HEK293 (cell line): ENCODE measurements at regions not wholly inside any gene's neighbourhood (a gene's known extent, or its start where the extent isn't known, plus 50 kb on each side); places are given as distances from the start of the nearest gene placed in this dataset.

ENCODE experiments used
- CTCF ChIA-PET: fragments of 350-600 bp; formaldehyde crosslinking; extraction: SDS; loops from one replicate; lab custom pipeline; 2021; ENCODE audit warnings: antibody characterized with exemption; lab: Yijun Ruan, JAX
- POLR2A ChIA-PET: fragments of 300-600 bp; formaldehyde crosslinking; extraction: SDS; loops from one replicate; lab custom pipeline; 2020; ENCODE audit warnings: antibody characterized with exemption, inconsistent platforms; lab: Yijun Ruan, JAX
- H3K27ac ChIP-seq: fragments of 200-500 bp; sonication (Bioruptor generic); 2 replicates; pipeline ENCODE4 v1.5.1; 2014; ENCODE audit warnings: low read depth, low read length, control low read depth, inconsistent platforms; ENCODE audit errors: extremely low read depth
- H3K36me3 ChIP-seq, 2 experiments: fragments of 200-500 bp in 1 of 2; sonication (Bioruptor generic) in 1 of 2; 1 replicate in 1 of 2; 2 replicates in 1 of 2; pipeline ENCODE4 v1.5.1; 2014 to 2017; ENCODE audit warnings: inconsistent platforms in 2 of 2, low read length in 2 of 2; ENCODE audit not compliant: control insufficient read depth in 2 of 2, insufficient read depth in 1 of 2
- H3K4me1 ChIP-seq: fragments of 200-500 bp; sonication (Bioruptor generic); 2 replicates; pipeline ENCODE4 v1.5.1; 2014; ENCODE audit warnings: mild to moderate bottlenecking, low read length, inconsistent platforms; ENCODE audit not compliant: control insufficient read depth, insufficient read depth
- H3K4me3 ChIP-seq: 2 replicates; pipeline ENCODE4 v1.5.1; 2011; ENCODE audit warnings: low read depth, mild to moderate bottlenecking, control low read depth, low read length, moderate library complexity
- H3K9me3 ChIP-seq: fragments of 200-500 bp; sonication (Bioruptor generic); 2 replicates; pipeline ENCODE4 v1.5.1; 2014; ENCODE audit warnings: low read depth, low read length, inconsistent platforms; ENCODE audit not compliant: control insufficient read depth, insufficient read depth
- HOXD13 ChIP-seq: sonication (generic); formaldehyde crosslinking; IDR thresholded peaks from 2 replicates; pipeline ENCODE4 v1.8.0; 2022; ENCODE audit warnings: missing genetic modification reagents, borderline replicate concordance
- SETDB1 ChIP-seq: IDR thresholded peaks from one replicate; pipeline ENCODE4 v1.6.1; 2017; ENCODE audit warnings: mild to moderate bottlenecking, low read length, moderate library complexity, mixed read lengths; ENCODE audit not compliant: insufficient read length
- ZBTB21 ChIP-seq: fragments of 450-650 bp; formaldehyde crosslinking; IDR thresholded peaks from 2 replicates; pipeline ENCODE4 v1.5.1; 2017; ENCODE audit warnings: missing biosample characterization, missing genetic modification characterization
- ZNF174 ChIP-seq: fragments of 450-650 bp; formaldehyde crosslinking; IDR thresholded peaks from 2 replicates; pipeline ENCODE4 v1.5.0; 2017; ENCODE audit warnings: missing biosample characterization, mild to moderate bottlenecking, missing genetic modification characterization
- ZNF18 ChIP-seq: fragments of 450-650 bp; formaldehyde crosslinking; IDR thresholded peaks from 2 replicates; pipeline ENCODE4 v1.5.1; 2016; ENCODE audit warnings: missing biosample characterization, missing genetic modification characterization
- ZNF214 ChIP-seq: fragments of 450-650 bp; formaldehyde crosslinking; IDR thresholded peaks from 2 replicates; pipeline ENCODE4 v1.5.1; 2017; ENCODE audit warnings: missing biosample characterization, mild to moderate bottlenecking, missing genetic modification characterization, borderline replicate concordance
- ZNF335 ChIP-seq: fragments of 450-650 bp; formaldehyde crosslinking; conservative IDR thresholded peaks from 2 replicates; pipeline ENCODE4 v1.5.1; 2016; ENCODE audit warnings: missing biosample characterization, missing genetic modification characterization
- ZNF404 ChIP-seq: fragments of 450-650 bp; formaldehyde crosslinking; IDR thresholded peaks from 2 replicates; pipeline ENCODE4 v1.5.1; 2017; ENCODE audit warnings: missing biosample characterization, missing genetic modification characterization
- ZNF449 ChIP-seq: fragments of 450-650 bp; formaldehyde crosslinking; IDR thresholded peaks from 2 replicates; pipeline ENCODE4 v1.5.1; 2017; ENCODE audit warnings: missing biosample characterization, mild to moderate bottlenecking, missing genetic modification characterization, moderate library complexity
- ZNF548 ChIP-seq: fragments of 450-650 bp; formaldehyde crosslinking; IDR thresholded peaks from 2 replicates; pipeline ENCODE4 v1.5.1; 2016; ENCODE audit warnings: missing biosample characterization, missing genetic modification characterization
- ZNF677 ChIP-seq: fragments of 450-650 bp; IDR thresholded peaks from 2 replicates; pipeline ENCODE4 v1.5.0; 2018; ENCODE audit warnings: missing biosample characterization, mild to moderate bottlenecking, missing genetic modification characterization, moderate library complexity
- ZNF791 ChIP-seq: fragments of 450-650 bp; formaldehyde crosslinking; IDR thresholded peaks from 2 replicates; pipeline ENCODE4 v1.5.1; 2016; ENCODE audit warnings: missing biosample characterization, missing genetic modification characterization
- ZSCAN4 ChIP-seq: fragments of 450-650 bp; formaldehyde crosslinking; IDR thresholded peaks from 2 replicates; pipeline ENCODE4 v1.5.1; 2017; ENCODE audit warnings: missing biosample characterization, missing genetic modification characterization

- H3K4me3 ChIP-seq, result no peak overlapping the region
- no peak overlapping the region for H3K27ac ChIP-seq
- H3K9me3 ChIP-seq, result no peaks in the 10 kb centered on the region
- no peaks in the 10 kb centered on the region for H3K4me1 ChIP-seq
- POLR2A ChIA-PET, result no interaction called here
- CTCF ChIA-PET, result no interaction called here
- TF ChIP-seq ZBTB21 (tag by site-specific recombination) (no peak), ZNF791 (tag by site-specific recombination) (no peak), ZNF335 (tag by site-specific recombination) (no peak)
- no peaks in the 10 kb centered on the region for H3K36me3 ChIP-seq
Measured at GRCh38 chr12:70185301-70185700, 57.9 kb upstream of the CNOT2 start.

- CTCF ChIA-PET, result no interaction called here
- no peak overlapping the region for H3K4me3 ChIP-seq
- H3K9me3 ChIP-seq, result no peaks in the 10 kb centered on the region
- POLR2A ChIA-PET, result no interaction called here
- H3K4me1 ChIP-seq, result no peaks in the 10 kb centered on the region
- no peak overlapping the region for H3K27ac ChIP-seq
- H3K36me3 ChIP-seq, result no peaks in the 10 kb centered on the region
- TF ChIP-seq ZNF677 (tag by site-specific recombination), result no peak
- TF ChIP-seq ZNF548 (tag by site-specific recombination), result no peak
Measured at GRCh38 chr12:70186436-70186835, 56.8 kb upstream of the CNOT2 start.

GRCh38 chr12:70190262-70191010 lies 52.8 kb upstream of the CNOT2 start:
- Histone ChIP-seq H3K4me1 (no peaks in the 10 kb centered on the region), H3K9me3 (no peaks in the 10 kb centered on the region), H3K36me3 (no peaks in the 10 kb centered on the region), H3K27ac (no peak overlapping the region), H3K4me3 (no peak overlapping the region)
- ChIA-PET CTCF (interaction anchor here (0.6 to 1.1 kb wide), 2 partner anchors 22 to 190 kb away, joined by 6 read pairs; no protein-coding TSS in a partner anchor), POLR2A (no interaction called here)
- TF ChIP-seq ZNF404 (tag by site-specific recombination) (no peak), ZNF174 (no peak), ZNF214 (tag by site-specific recombination) (no peak), ZSCAN4 (tag by site-specific recombination) (no peak), ZNF18 (tag by site-specific recombination) (no peak), HOXD13 (CRISPR knock-in tag) (no peak), ZNF335 (tag by site-specific recombination) (0 out of 2 replicates have a peak, but pooled peaks have one; percentile 24), SETDB1 (no peak), ZNF449 (tag by site-specific recombination) (no peak)
